ENCODE measurements at regions not wholly inside any gene's neighbourhood (a gene's known extent, or its start where the extent isn't known, plus 50 kb on each side); places are given as distances from the start of the nearest gene placed in this dataset.
"Not testable (repeated sequence)": the region's sequence is repeated elsewhere in the genome, so short reads cannot be mapped to it uniquely, and the experiment has no call there.

GRCh38 chr6:121560476-121560875 lies 125.0 kb downstream of the GJA1 start:
- Histone ChIP-seq H3K9me3 (ENCODE audit: control insufficient read depth in 4 of 4, low read length in 3 of 4) (peaks cover 0 to 11% (median 4%) of the 10 kb centered on the region in 4 donors), H3K9ac (ENCODE audit: low read depth in 1 of 2, low read length in 2 of 2) (no peak overlapping the region), H3K4me3 (ENCODE audit: low read depth in 1 of 3, low read length in 3 of 3) (no peak overlapping the region), H3K27ac (ENCODE audit: low read depth in 1 of 2, low read length in 2 of 2) (no peak overlapping the region), H3K27me3 (ENCODE audit: control insufficient read depth in 4 of 4, insufficient read depth in 4 of 4, low read length in 3 of 4) (no peaks in the 10 kb centered on the region), H3K36me3 (ENCODE audit: control insufficient read depth in 4 of 4, insufficient read depth in 3 of 4, low read depth in 1 of 4, low read length in 3 of 4) (no peaks in the 10 kb centered on the region), H3K4me1 (ENCODE audit: control insufficient read depth in 4 of 4, insufficient read depth in 4 of 4, low read length in 3 of 4) (no peaks in the 10 kb centered on the region)
- TF ChIP-seq, protein P1, sequence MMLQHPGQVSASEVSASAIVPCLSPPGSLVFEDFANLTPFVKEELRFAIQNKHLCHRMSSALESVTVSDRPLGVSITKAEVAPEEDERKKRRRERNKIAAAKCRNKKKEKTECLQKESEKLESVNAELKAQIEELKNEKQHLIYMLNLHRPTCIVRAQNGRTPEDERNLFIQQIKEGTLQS (IDR thresholded peaks at IDR 0.05), result no peak
- TF ChIP-seq FOXA2 (IDR thresholded peaks at IDR 0.05), result no peak
- no peak for TF ChIP-seq NR2F2 (IDR thresholded peaks at IDR 0.05)
- TF ChIP-seq, protein P2, sequence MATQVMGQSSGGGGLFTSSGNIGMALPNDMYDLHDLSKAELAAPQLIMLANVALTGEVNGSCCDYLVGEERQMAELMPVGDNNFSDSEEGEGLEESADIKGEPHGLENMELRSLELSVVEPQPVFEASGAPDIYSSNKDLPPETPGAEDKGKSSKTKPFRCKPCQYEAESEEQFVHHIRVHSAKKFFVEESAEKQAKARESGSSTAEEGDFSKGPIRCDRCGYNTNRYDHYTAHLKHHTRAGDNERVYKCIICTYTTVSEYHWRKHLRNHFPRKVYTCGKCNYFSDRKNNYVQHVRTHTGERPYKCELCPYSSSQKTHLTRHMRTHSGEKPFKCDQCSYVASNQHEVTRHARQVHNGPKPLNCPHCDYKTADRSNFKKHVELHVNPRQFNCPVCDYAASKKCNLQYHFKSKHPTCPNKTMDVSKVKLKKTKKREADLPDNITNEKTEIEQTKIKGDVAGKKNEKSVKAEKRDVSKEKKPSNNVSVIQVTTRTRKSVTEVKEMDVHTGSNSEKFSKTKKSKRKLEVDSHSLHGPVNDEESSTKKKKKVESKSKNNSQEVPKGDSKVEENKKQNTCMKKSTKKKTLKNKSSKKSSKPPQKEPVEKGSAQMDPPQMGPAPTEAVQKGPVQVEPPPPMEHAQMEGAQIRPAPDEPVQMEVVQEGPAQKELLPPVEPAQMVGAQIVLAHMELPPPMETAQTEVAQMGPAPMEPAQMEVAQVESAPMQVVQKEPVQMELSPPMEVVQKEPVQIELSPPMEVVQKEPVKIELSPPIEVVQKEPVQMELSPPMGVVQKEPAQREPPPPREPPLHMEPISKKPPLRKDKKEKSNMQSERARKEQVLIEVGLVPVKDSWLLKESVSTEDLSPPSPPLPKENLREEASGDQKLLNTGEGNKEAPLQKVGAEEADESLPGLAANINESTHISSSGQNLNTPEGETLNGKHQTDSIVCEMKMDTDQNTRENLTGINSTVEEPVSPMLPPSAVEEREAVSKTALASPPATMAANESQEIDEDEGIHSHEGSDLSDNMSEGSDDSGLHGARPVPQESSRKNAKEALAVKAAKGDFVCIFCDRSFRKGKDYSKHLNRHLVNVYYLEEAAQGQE (IDR thresholded peaks at IDR 0.05), result no peak
- no peak for TF ChIP-seq RXRA (IDR thresholded peaks at IDR 0.05)
- TF ChIP-seq JUND (IDR thresholded peaks at IDR 0.05), result no peak
- TF ChIP-seq HNF4A (conservative IDR thresholded peaks at IDR 0.05), result no peak
- no peak for TF ChIP-seq RAD21 (IDR thresholded peaks at IDR 0.05)
- no peak for TF ChIP-seq HNF4G (IDR thresholded peaks at IDR 0.05)
- no peak for TF ChIP-seq YY1 (IDR thresholded peaks at IDR 0.05)
- no peak for TF ChIP-seq MAX (IDR thresholded peaks at IDR 0.05)
- no peak for TF ChIP-seq EGR1 (IDR thresholded peaks at IDR 0.05; ENCODE audit: low read depth in 2 of 2)
- no peak for TF ChIP-seq ZBTB33 (IDR thresholded peaks at IDR 0.05)
- no peak for TF ChIP-seq TAF1 (conservative IDR thresholded peaks at IDR 0.05)
- no peak for DNase-seq (ENCODE audit: low spot score)

- H3K36me3 ChIP-seq (ENCODE audit: control insufficient read depth in 4 of 4, insufficient read depth in 3 of 4, low read depth in 1 of 4, low read length in 3 of 4), result no peaks in the 10 kb centered on the region
- no peaks in the 10 kb centered on the region for H3K27me3 ChIP-seq (ENCODE audit: control insufficient read depth in 4 of 4, insufficient read depth in 4 of 4, low read length in 3 of 4)
- no peak for DNase-seq (ENCODE audit: low spot score)
- WGBS, result 67% methylated on average over 1 of the region's 1 CpG
- TF ChIP-seq, protein P3, sequence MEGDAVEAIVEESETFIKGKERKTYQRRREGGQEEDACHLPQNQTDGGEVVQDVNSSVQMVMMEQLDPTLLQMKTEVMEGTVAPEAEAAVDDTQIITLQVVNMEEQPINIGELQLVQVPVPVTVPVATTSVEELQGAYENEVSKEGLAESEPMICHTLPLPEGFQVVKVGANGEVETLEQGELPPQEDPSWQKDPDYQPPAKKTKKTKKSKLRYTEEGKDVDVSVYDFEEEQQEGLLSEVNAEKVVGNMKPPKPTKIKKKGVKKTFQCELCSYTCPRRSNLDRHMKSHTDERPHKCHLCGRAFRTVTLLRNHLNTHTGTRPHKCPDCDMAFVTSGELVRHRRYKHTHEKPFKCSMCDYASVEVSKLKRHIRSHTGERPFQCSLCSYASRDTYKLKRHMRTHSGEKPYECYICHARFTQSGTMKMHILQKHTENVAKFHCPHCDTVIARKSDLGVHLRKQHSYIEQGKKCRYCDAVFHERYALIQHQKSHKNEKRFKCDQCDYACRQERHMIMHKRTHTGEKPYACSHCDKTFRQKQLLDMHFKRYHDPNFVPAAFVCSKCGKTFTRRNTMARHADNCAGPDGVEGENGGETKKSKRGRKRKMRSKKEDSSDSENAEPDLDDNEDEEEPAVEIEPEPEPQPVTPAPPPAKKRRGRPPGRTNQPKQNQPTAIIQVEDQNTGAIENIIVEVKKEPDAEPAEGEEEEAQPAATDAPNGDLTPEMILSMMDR (IDR thresholded peaks at IDR 0.05; ENCODE audit: low read depth, low read length, missing input control), result no peak
- TF ChIP-seq SP1 (IDR thresholded peaks at IDR 0.05), result no peak
- TF ChIP-seq EGR1 (IDR thresholded peaks at IDR 0.05; ENCODE audit: low read depth in 2 of 2), result no peak
- no peak for TF ChIP-seq ZBTB33 (IDR thresholded peaks at IDR 0.05)
- no peak for TF ChIP-seq JUND (IDR thresholded peaks at IDR 0.05)
- TF ChIP-seq GABPA (IDR thresholded peaks at IDR 0.05 in 1 of 2, conservative IDR thresholded peaks at IDR 0.05 in 1 of 2), result no peak
- TF ChIP-seq RAD21 (IDR thresholded peaks at IDR 0.05), result no peak
- TF ChIP-seq TAF1 (conservative IDR thresholded peaks at IDR 0.05), result no peak
- H3K4me1 ChIP-seq (ENCODE audit: control insufficient read depth in 4 of 4, insufficient read depth in 4 of 4, low read length in 3 of 4), result no peaks in the 10 kb centered on the region
- H3K9me3 ChIP-seq (ENCODE audit: control insufficient read depth in 4 of 4, low read length in 3 of 4), result peaks cover 0 to 11% (median 5%) of the 10 kb centered on the region in 4 donors
- no peak overlapping the region for H3K4me3 ChIP-seq (ENCODE audit: low read depth in 1 of 3, low read length in 3 of 3)
- H3K9ac ChIP-seq (ENCODE audit: low read depth in 1 of 2, low read length in 2 of 2), result no peak overlapping the region
- no peak overlapping the region for H3K27ac ChIP-seq (ENCODE audit: low read depth in 1 of 2, low read length in 2 of 2)
Observed at GRCh38 chr6:121563286-121563685, 127.8 kb downstream of the GJA1 start.

DNA sequence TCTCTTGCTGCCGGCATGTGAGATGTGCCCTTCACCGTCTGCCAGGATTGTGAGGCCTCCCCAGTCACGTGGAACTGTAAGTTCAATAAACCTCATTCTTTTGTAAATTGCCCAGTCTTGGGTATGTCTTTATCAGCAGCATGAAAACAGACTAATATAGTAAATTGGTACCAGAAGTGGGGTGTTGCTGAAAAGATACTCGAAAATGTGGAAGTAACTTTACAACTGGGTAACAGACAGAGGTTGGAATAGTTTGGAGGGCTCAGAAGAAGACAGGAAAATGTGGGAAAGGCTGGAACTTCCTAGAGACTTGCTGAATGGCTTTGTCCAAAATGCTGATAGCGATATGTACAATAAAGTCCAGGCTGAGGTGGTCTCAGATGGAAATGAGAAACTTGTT lies 129.1 kb downstream of the GJA1 start:
- DNase-seq (ENCODE audit: low spot score); H3K27ac ChIP-seq (ENCODE audit: low read depth in 1 of 2, low read length in 2 of 2); H3K4me3 ChIP-seq (ENCODE audit: low read depth in 1 of 3, low read length in 3 of 3); H3K4me1 ChIP-seq (ENCODE audit: control insufficient read depth in 4 of 4, insufficient read depth in 4 of 4, low read length in 3 of 4); H3K9ac ChIP-seq (ENCODE audit: low read depth in 1 of 2, low read length in 2 of 2); H3K36me3 ChIP-seq (ENCODE audit: control insufficient read depth in 4 of 4, insufficient read depth in 3 of 4, low read depth in 1 of 4, low read length in 3 of 4); H3K27me3 ChIP-seq (ENCODE audit: control insufficient read depth in 4 of 4, insufficient read depth in 4 of 4, low read length in 3 of 4): not testable (repeated sequence)
- WGBS, result 84% methylated on average over 5 of the region's 5 CpGs
- H3K9me3 ChIP-seq (ENCODE audit: control insufficient read depth in 4 of 4, low read length in 3 of 4), result peaks cover 0 to 11% (median 5%) of the 10 kb centered on the region in 4 donors

All from liver (tissue), 8 donors.